COR-L47 (cell line): ENCODE measurements at regions not wholly inside any gene's neighbourhood (a gene's known extent, or its start where the extent isn't known, plus 50 kb on each side); places are given as distances from the start of the nearest gene placed in this dataset.
A peak's percentile ranks its signal among the peaks of the same experiment; 100 is the strongest.
"Not testable (repeated sequence)": the region's sequence is repeated elsewhere in the genome, so short reads cannot be mapped to it uniquely, and the experiment has no call there.

Experiments
- DNase-seq: peaks from one replicate; lab custom pipeline; 2025; lab: John Stamatoyannopoulos, UW

DNA sequence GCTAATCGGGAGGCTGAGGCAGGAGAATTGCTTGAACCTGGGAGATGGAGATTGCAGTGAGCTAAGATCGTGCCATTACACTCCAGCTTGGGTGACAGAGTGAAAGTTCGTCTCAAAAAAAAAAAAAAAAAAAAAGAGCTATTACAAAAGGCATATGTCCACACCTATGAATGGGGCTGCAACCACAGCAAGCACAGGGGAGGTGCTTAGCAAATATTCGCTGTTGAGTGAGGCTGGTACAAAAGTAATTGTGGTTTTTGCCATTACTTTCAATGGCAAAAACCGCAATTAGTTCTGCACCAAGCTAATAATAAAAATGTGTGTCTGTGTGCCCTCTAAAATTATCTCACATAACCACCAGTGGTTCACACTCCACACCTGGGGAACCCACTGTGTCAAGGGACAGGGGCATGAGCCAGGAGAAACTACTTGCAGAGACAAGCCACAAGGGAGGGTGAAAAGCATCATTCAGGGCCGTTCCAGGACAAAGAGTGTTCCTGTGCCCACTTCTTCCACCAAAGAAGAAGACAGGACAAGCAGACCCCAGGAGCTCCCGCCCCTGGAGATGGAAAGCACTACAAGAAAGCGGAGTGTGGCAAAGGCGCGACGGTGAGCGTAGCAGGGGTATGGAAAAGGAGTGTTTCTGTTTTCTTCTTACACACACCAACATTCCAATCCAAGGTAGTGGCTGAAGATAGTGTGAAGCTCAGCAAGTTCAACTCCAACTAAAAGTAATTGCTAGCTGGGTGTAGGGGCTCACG is 84.4 kb upstream of the CNEP1R1 start:
- no peak for DNase-seq

DNA sequence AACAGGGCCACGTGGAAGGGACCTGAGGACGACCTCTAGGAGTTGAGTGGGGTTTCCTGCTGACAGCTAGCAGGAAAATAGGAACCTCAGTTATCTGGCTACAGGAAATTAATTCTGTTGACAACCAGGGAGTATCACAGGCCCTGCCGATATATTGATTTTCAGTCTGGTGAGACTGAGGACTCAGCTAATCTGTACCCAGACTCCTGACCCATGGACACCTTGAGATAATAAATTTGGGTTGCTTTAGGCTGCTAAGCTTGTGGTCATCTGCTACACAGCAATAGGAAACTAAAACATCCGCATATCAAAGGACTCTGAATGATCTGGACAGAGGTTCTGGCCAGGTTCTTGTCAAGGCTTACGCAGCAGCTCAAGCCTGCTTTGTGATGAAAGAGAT is 80.8 kb upstream of the CNEP1R1 start:
- DNase-seq = no peak

DNA sequence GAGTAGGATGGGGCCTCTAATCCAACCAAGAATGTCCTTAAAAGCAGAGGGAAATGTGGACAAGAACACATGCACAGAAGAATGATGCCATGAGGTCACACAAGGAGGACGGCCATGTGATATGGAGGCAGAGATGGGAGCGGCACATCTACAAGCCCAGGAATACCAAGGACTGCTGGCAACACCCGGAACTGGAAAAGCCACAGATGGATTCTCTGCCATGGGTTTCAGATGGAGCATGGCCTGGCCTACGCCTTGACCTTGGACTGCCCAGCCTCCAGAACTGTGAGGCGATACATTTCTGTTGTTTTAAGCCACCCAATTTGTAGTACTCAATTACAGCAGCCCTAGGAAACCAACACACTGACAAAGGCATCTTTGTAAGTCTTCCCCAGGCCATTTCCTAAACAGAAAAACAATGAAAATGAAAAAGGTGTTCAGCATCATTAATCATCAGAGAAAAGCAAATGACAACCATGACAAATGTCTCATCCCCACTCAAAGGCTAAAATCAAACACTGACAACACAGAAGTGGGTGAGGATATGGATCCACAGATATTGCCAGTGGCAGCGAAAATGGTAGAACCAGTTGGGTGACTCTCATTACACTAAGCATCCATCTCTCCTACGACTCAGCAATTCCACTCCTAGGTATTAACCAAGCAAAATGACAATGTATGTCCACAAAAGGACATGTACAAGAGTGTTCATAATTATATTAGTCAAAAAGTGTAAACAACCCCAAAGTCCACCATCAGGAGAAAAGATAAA is 76.9 kb upstream of the CNEP1R1 start:
- DNase-seq = no peak

DNA sequence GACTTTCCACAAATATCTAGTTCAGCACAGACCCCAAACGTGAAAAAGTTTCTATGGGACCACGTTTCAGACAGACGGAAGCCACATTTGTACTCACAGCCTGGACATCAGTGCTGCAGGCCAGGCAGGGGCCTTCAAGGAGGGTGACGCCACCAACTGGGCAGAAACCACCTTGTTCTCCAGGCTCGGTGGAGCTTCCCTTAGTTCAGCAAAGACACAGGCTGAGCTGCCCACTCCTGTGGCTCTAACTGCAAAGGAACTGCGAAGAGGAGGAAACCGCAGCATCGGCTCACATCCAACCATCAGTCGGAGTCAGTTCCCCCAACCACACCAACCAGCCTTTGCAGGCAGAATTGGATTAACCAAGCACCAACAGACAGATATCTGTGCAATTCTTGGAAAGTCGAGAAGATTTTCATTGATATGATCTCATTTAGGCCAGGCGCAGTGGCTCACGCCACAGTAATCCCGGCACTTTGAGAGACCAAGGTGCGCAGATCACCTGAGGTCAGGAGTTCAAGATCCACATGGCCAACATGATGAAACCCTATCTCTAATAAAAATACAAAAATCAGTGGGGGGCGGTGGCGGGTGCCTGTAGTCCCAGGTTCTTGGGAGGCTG is 73.3 kb upstream of the CNEP1R1 start:
- no peak for DNase-seq

DNA sequence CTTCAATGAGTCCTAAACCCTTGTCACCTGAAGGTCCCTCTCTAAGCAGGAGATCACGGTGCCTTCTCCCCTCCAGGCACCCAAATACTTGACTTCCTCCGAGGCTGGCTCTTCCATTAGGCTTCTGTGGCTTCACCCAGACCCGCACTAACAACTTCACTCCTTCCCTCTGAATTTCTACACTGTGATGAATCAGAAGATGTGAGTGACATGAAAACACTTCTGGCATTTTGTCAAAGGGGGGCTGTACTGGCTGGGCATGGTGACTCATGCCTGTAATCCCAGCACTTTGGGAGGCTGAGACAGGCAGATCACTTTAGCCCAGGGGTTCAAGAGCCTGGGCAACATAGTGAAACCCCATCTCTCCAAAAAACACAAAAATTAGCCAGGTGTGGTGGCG is 72.6 kb upstream of the CNEP1R1 start:
- no peak for DNase-seq

DNA sequence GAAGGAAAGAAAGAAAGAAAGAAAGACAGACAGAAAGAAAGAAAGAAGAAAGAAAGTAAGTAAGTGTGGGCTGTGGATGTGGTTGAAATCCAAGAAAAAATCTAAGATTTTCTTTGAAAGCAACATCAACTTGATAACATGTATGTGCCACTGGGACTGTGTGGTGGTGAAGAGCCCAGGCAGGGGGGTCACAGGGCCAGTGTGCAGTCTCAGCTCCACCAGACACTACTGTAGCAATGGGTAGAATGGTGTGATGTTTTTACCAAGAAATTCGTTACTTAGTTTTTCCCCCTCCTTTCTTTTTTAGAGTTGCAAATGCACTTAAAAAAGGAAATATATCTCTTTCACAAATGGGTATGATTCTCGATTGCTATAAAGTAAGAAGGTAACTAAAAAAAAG is 71.9 kb upstream of the CNEP1R1 start:
- DNase-seq = no peak

DNA sequence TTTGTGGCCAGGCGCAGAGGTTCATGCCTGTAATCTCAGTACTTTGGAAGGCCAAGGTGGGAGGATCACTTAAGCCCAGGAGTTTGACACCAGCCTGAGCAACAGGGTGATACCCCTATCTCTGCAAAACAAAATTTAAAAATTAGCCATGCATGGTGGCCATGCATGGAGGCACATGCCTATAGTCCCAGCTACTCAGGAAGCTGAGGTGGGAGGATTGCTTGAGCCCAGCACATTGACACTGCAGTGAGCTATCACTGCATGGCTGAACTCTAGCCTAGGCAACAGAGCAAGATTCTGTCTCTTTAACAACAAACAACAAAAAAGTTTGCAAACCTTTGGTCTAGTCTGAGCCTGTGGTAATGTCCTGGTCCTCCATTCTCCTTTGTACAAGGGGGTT is 69.2 kb upstream of the CNEP1R1 start:
- no peak for DNase-seq

DNA sequence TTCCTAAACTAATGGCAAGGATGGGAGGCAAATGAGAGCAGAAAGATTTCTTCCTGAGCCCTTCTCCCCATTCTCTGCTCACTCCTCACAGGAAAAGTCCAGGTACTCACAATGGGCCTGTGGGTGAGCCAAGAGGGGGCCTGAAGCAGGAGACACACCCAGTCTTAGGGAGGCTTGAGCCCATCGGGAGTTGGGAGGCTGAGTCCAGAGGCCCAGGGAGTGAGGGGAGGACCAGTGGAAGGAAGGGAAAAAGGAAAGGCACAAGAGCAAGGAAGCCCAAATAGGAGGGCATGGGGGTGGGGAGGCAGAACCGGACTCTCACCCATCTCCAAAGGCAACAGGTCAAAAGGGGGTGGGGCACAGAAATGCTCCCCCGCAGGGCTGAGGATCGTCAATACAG is 68.1 kb upstream of the CNEP1R1 start:
- DNase-seq = no peak

DNA sequence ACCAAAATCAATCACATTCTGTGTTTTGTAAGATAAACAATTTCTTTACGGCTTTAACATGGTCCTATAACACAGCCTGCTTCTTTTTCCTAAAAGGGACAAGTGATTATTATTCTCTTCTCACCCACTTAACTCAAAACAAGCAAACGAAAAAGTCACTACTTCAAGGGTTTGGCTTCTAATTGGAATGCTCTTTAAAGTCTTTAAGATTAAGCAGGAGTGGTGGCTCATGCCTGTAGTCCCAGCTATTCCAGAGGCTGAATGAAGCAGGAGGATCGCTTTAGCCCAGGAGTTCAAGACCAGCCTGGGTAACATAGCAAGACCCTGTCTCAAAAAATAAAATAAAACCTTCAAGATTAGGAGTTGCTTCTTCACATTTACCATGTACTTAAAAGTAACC is 66.6 kb upstream of the CNEP1R1 start:
- no peak for DNase-seq

DNA sequence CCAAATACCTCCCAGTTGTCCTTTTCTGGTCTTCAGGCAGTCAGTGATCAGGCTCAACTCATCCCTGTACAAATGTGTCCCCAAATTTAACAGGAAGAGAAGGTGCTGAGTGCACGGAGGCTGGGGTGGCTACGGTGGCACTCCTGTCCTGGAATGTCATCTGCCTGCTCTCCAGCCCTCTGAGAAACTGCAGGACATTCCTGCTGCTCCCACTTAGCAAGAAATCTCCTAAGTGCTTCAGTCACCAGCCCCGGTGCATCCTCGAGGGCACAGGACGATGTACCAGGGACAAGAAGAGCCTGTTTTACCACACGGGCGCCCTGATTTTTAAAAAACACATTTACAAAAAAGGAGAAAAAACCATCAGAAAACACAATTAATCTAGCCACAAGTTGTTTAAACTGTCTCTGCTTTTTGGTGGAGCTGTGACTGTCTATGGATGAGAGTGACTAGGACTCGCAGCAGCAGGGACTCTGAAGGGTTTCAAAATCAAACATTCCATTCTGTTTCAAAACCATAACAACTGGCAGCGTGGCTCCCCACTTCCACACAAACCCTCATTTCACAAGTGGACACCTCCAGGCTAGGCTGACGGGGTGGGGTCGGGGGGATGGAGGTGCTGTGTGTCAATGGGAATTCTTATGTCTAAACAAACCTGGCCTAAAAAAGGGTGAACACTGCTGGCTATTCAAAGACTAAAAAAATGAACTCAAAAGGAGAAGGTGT is 65.3 kb upstream of the CNEP1R1 start:
- DNase-seq = no peak

DNA sequence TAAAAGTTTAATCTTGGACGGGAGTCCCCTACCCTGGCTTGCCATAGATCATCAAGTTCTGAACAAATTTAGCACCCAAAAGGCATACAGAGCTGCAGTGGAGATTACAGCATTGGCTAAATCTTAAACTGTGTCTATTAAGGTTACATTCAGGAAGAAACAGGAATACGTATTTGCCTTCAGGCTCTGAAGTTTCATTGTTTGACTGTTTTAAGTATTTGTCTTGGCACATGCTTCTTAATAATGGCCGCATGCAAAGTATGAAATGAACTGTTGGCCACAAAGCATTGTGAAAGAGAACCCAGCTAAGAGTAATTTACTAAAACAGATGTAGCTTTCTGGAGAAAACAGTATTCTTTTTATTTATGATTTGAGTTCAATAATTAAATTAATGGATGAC is 63.9 kb upstream of the CNEP1R1 start:
- no peak for DNase-seq

DNA sequence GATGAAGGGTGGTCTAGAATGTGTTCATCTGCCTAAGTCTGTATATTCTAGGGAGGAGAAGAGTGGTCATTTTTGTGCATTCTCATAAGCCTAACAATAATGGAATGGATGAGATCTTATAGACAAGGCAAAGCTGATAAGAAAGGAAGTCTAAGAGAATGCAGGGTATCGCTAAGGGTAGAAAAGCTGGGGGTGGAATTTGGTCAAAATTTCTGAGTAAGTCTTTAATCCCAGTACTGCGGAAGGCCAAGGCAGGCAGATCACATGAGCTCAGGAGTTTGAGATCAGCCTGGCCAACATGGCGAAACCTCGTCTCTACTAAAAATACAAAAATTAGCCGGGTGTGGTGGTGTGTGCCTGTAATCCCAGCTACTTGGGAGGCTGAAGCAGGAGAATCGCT is 62.5 kb upstream of the CNEP1R1 start:
- not testable (repeated sequence) for DNase-seq

DNA sequence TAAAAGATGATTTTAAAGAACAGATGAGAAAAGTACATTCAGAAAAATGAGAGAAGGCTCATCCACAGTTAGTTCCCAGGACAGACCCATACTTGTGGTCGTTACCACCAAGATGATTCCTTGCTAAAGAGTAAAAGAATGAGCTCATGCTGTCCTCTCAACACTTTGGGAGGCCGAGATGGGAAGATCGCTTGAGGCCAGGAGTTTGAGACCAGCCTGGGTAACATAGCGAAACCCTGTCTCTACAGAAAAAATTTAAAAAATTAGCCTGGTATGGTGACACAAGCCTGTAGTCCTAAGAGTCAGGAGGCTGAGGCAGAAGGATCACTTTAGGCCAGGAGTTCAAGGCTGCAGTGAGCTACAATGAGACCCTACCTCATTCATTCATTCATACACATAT is 60.7 kb upstream of the CNEP1R1 start:
- DNase-seq = no peak

DNA sequence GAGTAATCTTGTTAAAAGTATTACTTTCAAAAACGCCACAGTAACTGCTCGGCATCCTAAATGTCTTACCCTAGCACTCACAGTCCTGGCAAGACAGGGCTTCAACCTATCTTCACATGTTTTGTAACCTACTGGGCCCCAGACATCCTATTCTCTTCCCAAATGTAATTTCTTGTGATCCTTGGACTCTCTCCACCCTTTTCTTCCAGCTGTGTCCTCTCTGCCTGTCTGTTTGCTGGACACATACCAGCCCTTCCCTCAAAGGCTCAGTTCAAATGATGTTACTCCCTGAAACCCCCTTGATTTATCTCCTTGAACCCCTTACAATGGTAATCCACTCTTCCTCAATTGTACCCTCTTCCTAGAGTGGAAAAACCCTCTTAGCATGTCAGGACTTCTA is 60.1 kb upstream of the CNEP1R1 start:
- no peak for DNase-seq

DNA sequence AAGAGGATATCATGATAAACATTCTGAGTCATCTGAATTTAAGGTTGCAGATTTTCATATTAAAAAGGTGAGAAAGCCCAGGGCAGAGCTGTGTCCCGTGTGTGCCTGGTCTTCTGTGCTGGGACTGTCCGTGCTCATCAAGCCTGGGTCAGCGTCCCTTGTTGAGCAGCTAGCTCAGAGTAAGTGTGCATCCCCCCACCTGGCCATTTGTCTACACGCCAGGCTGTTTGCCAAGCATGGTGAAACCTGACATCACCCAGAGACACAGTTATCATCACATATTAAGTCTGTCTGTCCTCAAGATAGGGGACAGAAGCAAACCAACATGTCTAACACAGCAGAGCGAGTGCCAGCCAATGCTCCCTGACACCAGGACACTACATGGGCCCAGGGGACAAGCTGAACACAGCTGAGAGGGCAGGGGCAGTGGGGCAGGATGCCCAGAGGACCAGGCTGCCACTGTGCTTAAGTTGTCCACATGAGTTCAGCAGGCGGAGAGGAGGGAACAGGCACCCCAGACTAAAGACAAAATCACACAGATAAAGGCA is 57.9 kb upstream of the CNEP1R1 start:
- DNase-seq = no peak

DNA sequence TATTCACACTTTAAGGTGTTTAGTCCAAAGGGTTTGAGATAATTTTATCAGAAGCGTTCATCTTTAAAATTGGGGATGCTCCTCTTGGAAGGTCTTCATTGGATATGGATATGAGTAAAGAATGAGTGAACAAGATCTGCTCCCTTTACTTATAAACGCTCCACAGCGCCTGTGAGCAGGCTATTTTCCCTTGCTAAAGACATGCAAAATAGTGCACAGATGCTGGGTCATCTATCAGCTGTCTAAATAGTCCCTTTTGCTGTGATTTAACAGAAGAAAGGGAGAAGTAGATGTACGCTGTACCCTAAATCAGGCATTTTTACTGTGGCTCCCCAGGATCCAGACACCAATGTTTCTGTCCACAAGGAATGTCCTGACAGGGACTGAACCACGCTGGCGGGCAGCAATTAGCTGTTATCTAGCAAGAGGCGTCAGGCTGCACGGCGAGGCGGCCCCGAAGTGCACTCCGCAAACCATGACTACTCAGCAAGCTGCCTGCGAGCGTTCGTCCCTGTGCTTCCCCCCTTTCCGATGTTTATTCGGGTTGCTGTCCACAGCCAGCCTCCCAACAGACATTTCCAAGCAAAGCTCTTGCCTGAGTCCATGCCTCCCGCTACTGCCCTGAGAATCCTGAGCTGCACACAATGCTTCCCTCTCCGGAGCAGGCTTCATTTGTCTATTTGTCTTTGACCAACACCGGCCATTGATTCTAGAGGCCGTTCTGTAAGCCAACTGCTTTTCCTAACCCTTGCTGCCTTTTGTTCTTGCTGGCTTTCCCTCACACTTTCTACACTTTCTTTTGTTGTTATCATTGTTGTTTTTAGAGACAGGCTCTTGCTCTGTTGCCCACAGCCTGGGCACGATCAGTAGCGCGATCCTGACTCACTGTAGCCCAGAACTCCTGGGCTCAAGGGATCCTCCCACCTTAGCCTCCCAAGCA is 55.7 kb upstream of the CNEP1R1 start:
- no peak for DNase-seq

DNA sequence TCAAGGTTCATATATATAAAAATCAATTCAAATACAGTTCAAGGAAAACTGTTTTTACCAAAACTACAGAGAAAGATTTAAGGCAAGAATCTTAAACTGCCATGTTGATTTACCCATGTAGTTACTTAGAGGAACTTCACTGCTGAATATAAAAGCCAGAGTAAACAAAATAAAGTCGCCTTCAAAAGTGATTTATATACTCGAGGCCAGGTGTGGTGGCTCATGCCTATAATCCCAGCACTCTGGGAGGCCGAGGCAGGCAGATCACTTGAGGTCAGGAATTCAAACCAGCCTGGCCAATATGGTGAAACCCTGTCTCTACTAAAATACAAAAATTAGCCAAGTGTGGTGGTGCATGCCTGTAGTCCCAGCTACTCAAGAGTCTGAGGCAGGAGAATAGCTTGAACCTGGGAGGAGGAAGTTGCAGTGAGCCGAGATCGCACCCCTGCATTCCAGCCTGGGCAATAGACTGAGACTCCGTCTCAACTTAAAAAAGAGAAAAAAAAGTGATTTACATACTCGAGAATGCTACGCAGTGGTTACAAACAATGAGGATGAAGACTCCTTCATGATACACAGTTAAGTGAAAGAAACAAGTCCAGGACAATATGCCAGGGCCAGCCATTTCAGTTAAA is 54.1 kb upstream of the CNEP1R1 start:
- no peak for DNase-seq

DNA sequence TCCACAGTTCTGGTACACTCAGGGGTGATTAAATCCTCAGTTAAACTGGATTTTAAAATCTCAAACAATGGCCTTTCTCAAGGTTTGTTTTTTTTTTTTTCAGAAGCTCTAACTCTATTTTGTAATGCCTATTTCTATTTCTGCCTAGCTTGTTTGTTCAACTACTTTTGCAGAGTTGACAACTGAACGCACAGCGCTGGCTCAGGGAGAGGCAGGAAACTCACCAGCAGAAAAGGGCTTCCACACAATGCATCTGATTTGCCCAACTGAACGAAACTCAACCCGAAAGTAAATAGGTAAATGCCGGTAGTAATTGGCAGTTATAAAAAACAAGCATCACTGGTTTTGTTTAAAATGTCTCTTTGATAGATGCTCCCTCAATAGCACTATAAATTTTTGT is 52.7 kb upstream of the CNEP1R1 start:
- DNase-seq = peak; percentile 12

DNA sequence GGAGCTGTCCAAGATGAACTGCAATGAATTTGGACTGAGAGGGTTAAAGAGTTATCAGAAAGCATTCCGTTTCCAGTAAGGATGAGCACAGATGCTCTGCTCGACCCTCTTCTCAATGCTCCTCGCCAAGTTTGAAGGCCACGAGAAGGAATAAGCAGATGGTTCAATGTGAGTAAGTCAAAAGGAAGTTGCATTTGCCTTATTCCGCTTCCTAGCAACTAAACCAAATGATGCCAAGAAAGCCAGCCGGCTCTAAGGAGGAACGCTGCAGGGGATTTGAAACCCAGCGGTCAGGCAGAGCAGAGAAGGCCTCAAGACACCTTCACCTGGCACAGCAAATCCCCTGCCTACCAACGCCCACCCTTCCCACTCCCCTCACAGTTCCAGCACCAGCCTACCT is 52.1 kb upstream of the CNEP1R1 start:
- DNase-seq = no peak
